GM21786 (cell line): ENCODE measurements at regions not wholly inside any gene's neighbourhood (a gene's known extent, or its start where the extent isn't known, plus 50 kb on each side); places are given as distances from the start of the nearest gene placed in this dataset.
"Not testable (repeated sequence)": the region's sequence is repeated elsewhere in the genome, so short reads cannot be mapped to it uniquely, and the experiment has no call there.

Source experiments
- ATAC-seq: cut with Tn5 transposase; IDR thresholded peaks from one replicate; pipeline ENCODE4 v1.9.1; 2021; ENCODE audit not compliant: unreplicated experiment

DNA sequence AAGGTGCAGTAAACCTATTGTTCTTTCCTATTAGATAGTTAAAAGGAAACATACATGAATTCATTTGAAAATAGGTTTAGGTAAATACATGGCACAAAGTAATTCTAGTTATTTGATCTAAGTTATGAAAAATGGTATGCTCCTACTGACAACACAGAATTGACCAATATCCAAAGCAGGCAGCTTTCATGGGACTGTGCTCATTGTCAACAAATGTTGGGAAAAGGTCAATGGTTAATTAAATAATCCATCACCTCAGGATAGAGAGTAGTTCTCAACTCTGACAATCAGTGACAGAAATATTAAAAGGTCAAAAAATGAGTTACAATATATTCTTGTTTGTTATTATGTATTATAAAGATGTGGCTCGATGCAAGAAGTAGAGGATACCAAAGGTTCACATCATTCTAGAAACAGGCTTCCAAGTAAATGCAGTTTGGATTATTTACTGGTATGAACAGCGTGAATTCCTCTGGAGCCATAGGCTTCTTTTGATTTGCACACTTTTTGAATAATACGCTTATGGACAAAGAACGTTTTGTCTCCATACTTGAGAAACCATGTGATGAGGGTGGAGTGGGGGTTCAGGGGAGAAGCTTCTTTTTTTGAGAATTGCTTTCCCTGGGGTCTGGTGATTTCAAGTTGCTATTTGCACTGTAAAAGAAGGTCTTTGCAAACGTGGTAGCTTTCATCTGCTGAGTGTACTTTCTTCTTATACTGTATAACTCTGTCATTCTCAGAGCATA lies 422.0 kb upstream of the ZEB2 start:
- ATAC-seq = no peak

DNA sequence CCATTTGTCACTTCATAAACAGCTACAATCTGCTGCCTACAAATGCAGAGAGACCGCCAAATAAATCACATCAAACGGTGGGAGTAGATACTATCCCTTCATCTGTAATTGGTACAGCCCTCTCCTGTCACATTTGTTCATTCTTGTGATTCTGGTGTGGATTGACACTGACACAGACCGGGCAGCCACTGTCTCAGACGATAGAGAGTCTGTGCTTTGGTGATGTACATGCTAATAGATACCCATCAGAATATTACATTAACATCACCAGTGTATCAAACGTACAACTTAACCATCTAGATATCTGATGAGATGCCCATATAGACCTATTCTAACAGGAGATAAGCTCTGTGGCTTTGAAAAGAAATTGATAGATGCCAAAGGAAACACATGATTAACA lies 419.7 kb upstream of the ZEB2 start:
- no peak for ATAC-seq

DNA sequence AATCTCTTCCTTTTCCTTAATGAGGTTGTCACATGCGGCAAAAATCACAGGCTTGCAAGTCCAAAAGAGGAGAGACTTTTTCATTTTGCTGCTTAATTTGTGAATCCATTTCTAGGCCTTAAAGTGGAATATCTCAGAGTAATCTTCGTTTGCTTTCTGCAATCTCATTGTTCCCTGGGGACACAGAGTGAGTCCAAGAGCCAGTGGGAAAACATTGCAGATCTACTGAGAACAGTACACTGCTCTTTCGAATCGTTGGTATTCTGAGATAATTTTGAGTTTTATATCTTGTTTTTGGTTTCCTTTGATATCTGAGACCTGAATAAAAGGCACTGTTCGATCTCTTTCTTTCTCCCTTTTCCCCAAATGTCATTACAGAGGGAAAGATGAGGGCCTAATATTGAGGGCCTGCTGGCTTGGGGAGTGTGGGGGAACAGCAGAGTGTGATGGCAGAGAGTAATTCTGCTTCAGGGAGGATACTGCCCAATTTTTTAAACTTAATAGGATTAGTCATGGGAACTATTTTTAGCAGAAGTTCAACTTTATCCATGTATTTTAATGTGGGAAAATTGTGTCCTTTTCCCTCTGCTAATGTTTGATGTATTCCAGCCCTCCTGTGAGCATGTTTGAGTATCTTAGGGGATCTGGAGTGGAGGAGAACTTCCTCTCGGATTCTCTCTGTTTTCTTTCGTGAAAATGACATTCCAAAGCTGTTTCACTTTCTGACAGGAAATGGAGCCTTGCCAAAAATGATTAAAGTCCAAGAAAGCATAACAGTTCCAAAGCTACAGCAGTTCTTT lies 418.2 kb upstream of the ZEB2 start:
- no peak for ATAC-seq

DNA sequence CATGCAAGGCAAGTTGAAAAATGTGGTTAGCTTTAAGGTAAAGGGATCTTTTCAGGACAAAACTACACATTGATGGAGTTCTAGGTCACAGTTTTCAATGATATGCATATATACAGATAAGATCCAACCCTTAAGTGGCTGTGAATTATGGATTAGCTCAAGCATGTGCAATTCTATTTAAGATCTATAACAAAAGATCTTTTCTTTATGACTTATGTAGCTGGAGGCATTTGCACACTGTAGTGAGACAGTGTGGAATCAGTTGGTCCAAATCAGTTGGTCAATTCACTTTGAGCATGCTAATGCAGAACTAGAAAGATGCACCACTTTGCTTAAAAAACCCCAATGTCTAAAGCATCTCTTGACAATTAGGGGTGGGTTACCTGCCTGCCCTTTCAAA lies 417.1 kb upstream of the ZEB2 start:
- ATAC-seq = no peak

DNA sequence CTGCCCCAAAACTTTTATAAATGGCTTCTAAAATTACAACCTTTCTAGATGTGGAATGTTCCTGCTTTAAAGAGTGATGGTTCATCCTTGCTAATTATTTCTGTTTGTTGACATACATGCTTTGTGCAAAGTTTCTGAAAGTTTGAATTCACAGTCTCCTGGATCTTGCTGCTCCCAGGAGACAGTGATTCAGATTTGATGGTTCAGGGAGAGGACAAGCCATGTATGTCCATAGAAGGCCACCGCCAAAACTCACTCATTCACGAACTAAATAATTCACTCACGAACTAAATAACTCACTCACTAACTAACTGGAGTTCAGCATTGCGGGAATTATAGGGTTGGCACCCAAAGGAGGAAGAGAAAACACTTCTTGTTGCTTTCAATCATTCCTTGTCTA lies 416.5 kb upstream of the ZEB2 start:
- ATAC-seq = no peak

DNA sequence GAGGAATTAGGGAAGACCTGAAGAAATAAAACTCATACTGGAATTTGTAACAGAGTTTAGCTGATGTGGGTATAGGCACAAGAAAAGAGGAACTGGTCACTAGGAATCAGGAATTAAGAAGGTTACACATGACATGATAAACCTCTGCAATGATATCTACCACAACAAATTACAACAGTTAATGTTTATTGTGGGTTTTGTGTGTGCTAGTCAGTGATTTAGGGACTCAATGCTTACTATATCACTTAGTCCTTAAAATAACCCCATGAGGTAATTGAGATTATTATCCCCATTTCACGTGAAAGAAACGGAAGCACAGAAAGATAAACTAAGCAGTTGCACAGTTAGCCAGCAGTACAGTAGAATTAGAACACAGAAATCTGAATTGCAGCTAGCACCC lies 415.8 kb upstream of the ZEB2 start:
- ATAC-seq = no peak

DNA sequence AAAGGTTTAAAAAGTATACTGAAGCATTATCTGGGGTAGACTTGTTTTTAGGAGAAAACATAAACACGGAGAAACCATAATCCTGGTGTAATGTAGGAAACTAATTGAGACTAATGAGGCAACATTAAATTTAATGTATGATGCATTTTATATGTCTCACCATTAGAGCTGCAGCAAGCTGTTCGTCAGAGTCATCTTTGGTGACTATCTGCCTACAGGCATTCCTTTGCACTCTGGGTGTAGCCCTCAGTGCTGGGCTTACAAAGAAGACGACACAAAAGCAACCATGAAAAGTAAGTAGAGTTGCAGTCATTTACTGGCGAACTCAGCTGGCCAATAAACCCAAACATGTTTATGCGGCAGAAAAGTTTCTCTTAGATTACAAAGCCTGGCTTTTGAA lies 415.3 kb upstream of the ZEB2 start:
- ATAC-seq = no peak

DNA sequence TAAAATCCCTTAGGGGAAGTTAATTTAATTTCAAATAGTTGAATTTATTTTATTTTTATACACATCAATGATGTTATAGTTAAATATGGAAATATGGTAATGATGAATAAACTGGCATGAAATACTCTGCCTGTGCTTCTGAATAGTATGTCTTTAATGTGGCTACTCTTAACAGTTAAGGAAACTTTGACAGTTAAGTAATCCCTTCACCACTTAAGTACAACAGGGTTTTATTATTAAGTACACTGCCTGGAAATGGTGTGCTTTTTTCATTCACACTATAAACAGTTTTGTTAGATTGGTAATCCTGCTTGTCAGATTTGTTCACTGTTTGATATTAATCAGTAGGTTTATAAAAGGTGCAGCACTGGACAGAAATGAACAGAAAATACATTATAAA lies 412.0 kb upstream of the ZEB2 start:
- no peak for ATAC-seq

DNA sequence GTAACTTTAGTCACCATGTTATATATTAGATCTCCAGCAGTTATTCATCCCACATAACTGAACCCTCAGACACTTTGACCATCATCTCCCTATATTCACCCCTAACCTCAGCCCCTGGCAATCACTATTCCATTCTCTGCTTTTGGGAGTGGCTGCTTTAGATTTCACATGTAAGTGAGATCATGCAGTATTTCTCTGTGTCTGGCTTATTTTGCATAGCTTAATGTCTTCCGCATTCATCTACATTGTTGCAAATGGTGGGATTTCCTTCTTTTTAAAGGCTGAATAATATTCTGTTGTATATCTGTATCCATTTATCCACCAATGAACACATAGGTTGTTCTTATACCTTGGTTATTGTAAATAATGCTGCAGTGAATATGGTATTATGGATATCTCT lies 411.6 kb upstream of the ZEB2 start:
- ATAC-seq = no peak

DNA sequence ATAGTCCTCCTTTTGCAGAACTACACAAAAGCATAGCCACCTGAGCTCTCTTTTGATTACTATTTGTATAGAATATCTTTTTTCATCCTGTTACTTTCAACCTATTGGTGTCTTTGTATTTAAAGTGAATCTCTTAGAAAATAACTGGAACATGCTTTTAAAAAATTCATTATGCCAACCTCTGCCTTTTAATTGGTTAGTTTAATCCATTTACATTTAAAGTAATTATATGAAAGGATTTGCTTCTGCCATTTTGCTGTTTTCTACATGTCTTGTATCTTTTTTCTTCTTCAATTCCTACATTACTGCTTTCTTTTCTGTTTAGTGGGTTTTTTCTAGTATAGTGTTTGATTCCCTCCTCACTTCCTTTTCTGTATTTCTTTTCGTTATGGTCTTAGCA lies 407.5 kb upstream of the ZEB2 start:
- no peak for ATAC-seq

DNA sequence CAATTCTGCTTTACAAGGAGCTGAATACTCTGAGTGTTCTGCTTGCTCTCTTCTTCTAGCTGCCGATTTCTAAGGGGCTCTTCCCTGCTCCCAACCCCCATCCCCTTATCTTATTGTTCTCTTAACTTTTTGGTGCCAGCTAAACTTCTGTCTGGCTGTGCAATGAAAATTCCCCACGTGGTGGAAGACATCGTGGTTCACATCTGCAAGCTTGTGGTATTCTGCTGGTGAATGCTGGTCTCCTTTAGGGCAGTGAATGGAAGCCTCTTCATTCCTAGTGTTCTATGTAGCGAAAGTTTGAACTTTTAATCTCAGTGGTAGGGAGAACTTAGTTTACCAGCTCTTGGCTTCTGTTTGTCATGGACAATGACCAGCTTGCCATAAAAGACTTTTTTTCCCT lies 406.0 kb upstream of the ZEB2 start:
- ATAC-seq = no peak

DNA sequence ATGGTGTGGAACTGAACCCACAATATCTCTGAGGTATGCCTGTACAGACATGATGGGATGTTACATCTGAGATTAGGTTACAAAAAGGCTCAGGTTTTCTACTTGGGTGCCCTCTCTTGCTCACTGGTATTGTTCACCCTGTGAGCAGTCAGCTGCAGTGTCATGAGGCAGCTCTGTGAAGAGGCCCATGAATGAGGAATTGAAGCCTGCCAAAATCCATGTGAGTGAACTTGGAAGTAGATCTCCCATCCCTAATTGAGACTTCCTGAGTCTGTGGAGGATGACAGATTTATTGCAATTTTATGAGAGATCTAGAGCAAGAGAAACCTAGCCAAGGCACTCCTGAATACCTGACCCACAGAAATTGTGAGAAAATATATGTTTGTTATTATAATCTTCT lies 404.9 kb upstream of the ZEB2 start:
- ATAC-seq = no peak

DNA sequence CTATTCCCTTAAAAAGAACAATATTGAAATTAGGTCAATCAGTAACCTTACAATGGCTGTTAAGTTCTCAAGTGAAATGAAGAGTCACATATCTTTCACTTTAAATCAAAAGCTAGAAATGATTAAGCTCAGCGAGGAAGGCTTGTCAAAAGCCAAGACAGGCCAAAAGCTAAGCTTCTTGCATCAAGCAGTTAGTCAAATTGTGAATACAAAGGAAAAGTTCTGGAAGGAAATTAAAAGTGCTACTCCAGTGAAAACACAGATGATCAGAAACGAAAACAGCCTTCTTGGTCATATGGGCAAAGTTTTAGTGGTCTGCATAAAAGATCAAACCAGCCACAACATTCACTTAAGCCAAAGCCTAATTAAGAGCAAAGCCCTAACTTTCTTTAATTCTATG lies 402.6 kb upstream of the ZEB2 start:
- ATAC-seq = no peak

DNA sequence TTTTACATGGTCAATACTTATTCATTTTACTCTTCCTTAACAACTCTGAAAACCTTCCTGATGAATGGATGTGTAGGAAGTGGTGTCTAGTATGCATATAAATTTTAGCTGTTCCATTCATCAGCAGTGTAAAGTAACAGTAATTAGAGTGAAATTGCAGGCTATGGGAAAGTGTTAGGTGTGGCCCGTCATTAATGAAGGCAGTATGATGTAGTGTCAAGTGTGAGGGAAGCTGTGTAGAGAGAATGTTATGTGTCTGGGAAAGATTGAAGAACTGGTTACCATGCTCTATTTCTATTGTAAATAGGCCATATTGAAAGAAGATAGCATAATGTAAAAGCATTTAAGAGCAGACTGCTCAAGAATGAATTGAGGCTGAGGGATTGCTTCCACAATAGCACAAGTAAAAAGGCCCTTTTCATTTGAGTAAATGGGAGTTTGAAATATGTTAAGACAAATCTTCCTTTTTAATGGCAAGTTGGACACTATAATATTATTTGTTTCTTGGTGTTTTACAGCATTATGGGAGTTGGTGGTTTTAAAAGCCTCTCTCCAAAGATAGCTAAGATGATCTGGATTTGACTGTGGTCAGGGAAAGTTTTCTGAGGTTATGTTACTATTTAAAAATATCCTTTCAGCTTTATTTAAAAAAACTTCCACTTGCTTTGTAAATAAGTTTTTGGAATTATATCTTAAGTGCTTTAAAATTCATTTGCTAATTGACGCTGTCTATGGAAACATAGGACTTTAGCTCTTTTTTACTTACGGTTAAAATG lies 401.0 kb upstream of the ZEB2 start:
- ATAC-seq = no peak

DNA sequence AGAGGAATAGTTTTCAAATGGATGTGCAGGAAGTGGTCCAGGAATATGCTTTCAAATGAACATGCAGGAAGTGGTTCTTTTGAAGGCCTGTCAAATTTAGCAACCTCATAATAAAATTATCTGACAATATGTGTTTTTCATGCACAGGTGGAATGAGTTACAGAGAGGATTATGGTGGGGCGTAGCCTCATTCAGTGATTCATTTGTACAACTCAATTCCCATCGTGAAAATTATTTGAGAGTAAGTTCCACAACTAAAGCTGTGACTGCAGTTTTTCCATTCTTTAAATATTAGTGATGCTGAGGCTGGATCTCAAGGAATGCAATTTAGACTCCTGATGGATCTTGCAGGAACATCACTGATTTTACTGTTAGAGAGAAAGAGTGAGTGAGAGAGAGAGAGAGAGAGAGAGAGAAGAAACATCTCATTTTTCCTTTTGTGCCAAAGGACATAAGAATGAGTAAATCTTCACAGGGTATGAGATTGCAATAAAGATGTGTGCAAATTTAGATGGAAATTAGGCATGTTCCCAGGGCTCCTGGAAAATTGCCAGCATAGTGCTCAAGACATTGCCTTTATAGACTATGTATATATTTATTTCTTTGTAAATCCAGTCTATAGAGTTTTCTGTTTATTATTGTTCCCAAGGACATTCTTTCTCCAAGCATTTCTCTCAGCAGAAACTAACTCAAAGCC lies 394.9 kb upstream of the ZEB2 start:
- ATAC-seq = no peak

DNA sequence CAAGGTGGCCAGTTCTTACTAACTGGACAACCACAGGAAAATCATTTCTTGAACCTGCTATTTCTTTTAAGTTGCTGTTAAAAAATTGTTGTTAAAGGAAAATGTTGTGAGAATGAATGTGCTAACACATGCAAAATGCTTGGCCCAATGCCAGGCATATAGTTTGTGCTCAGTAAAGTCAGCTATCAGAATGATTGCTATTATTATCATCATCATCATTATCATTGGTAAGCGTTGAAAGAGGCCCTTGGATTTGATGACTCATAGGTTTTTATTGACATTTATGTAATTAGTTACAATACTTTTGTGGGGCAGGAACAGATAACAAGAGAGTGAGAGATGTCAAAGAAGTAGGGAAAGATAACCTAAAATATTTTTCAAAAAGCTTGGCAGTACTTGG lies 394.2 kb upstream of the ZEB2 start:
- ATAC-seq = no peak

DNA sequence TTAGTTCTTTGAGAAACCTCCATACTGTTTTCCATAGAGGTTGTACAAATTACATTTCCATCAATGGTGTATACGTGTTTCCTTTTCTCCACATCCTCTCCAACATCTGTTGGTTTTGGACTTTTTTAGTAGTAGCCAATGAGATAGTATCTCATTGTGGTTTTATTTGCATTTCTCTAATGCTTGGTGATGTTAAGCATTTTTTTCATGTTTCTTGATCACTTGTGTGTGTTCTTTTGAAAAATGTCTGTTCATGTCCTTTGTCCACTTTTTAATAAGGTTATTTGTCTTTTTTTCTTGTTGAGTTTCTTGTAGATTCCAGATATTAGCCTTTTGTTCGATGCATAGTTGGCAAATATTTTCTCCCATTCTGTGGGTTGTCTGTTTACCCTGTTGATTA lies 392.3 kb upstream of the ZEB2 start:
- no peak for ATAC-seq

DNA sequence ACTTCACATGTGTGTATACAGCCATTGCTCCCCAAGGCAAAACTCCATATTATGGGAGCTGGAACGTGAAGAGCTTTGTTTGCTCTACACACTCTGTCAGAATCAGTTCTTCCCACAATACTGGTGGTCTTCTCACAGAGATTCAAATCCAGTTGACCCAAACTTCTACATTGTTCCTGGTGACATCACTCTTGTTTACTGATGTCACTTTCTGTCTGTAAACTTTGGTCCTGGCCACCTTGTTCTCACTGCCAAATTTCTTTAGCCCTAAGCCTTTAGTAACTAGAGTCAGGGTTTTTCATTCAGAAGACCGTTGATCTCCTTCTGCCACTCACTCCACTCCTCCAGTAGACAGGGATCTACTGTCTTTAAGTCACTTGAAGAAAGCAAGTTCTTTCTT lies 386.0 kb upstream of the ZEB2 start:
- no peak for ATAC-seq

DNA sequence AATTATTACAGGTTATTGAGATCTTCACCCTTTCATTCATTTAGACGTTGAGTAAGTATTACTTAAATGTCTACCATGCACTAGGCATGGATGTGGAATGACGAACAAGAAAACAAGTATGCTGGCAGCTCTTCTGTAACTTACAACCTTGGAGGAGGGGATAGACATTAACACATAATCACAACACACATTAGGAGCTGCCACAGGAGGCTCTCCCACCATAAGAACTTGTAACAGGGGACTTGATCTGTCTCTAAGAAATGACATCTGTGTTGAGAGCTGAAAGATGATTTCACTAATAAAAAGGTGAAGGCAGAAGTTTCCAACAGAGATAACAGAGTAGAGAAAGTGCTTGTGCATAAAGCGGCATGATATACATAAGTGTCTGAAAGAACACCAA lies 384.7 kb upstream of the ZEB2 start:
- ATAC-seq = no peak

DNA sequence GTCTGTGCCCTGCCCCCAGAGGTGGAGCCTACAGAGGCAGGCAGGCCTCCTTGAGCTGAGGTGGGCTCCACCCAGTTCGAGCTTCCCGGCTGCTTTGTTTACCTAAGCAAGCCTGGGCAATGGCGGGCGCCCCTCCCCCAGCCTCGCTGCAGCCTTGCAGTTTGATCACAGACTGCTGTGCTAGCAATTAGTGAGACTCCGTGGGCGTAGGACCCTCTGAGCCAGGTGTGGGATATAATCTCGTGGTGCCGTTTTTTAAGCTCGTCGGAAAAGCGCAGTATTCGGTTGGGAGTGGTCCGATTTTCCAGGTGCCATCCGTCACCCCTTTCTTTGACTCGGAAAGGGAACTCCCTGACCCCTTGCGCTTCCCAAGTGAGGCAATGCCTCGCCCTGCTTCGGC lies 383.1 kb upstream of the ZEB2 start:
- ATAC-seq = not testable (repeated sequence)

DNA sequence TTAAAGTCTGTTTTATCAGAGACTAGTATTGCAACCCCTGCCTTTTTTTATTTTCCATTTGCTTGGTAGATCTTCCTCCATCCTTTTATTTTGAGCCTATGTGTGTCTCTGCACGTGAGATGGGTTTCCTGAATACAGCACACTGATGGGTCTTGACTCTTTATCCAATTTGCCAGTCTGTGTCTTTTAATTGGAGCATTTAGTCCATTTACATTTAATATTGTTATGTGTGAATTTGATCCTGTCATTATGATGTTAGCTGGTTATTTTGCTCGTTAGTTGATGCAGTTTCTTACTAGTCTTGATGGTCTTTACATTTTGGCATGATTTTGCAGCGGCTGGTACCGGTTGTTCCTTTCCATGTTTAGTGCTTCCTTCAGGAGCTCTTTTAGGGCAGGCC lies 381.5 kb upstream of the ZEB2 start:
- ATAC-seq = not testable (repeated sequence)
